Right lobe of liver (tissue), 6 donors: ENCODE measurements at regions not wholly inside any gene's neighbourhood (a gene's known extent, or its start where the extent isn't known, plus 50 kb on each side); places are given as distances from the start of the nearest gene placed in this dataset.

Experiments
- ATAC-seq, 4 donors: fragments of 200-7000 bp; cut with Tn5 transposase; one replicate each; pipeline ENCODE4 v1.9.1; 2020; ENCODE audit warnings: mild to moderate bottlenecking in 4 of 4, moderate library complexity in 4 of 4
- DNase-seq, 3 donors: peaks; one replicate each; pipeline ENCODE4 v3.0.0-alpha.2; 2020
- H3K27ac ChIP-seq, 3 donors: fragments of 200-600 bp; one replicate each; pipeline ENCODE4 v1.8.0; 2022
- H3K27me3 ChIP-seq, 2 donors: fragments of 200-600 bp; one replicate each; pipeline ENCODE4 v1.8.0; 2022
- H3K36me3 ChIP-seq, 4 donors: fragments of 200-600 bp; sonication (generic) in 1 of 4; one replicate each; pipeline versions ENCODE4 v1.5.1 to v1.8.0; 2017 to 2022; ENCODE audit warnings: control low read depth in 1 of 4
- H3K4me1 ChIP-seq, 4 donors: fragments of 200-600 bp; sonication (generic) in 1 of 4; one replicate each; pipeline versions ENCODE4 v1.5.1 to v1.8.0; 2017 to 2022; ENCODE audit warnings: control low read depth in 1 of 4
- H3K4me3 ChIP-seq, 3 donors: fragments of 200-600 bp; one replicate each; pipeline ENCODE4 v1.8.0; 2022
- H3K9me3 ChIP-seq, 4 donors: fragments of 200-600 bp; sonication (generic) in 1 of 4; one replicate each; pipeline versions ENCODE4 v1.5.1 to v1.8.0; 2017 to 2022; ENCODE audit warnings: control low read depth in 1 of 4
- POLR2A ChIP-seq: fragments of 450-650 bp; IDR thresholded peaks from one replicate; pipeline ENCODE4 v1.6.1; 2017; ENCODE audit warnings: antibody characterized with exemption, mild to moderate bottlenecking
- WGBS: methylation state at CpG from one replicate; pipeline ENCODE4 v1.1.6; 2018; ENCODE audit warnings: low coverage, low lambda C conversion rate; ENCODE audit not compliant: insufficient coverage; ENCODE audit errors: missing lambda C conversion rate; 5-methylcytosine and 5-hydroxymethylcytosine counted together
- intact Hi-C, 2 donors: fragments of 100-400 bp; cut with DNase I; formaldehyde crosslinking; loops; one replicate each; pipeline versions ENCODE4 v1.11.2 to v1.14.1; 2022
- TF ChIP-seq, protein P1 (sequence below), 4 donors: fragments of 200-600 bp in 3 of 4; fragments of 450-650 bp in 1 of 4; IDR thresholded peaks; one replicate each; pipeline versions ENCODE4 v1.5.1 to v1.8.0; 2016 to 2022; ENCODE audit warnings: antibody characterized with exemption in 4 of 4, mild to moderate bottlenecking in 2 of 4
- donor health status: DM: no; HTN: yes; CAD: no.
- donor health status: DM: no; HTN: no; CAD: no.
- donor health status: DM: no; HTN: no; CAD: no.
- donor health status: DM: no; HTN: yes; CAD: no.
- donor health status: DM: no; HTN: yes; CAD: no.

DNA sequence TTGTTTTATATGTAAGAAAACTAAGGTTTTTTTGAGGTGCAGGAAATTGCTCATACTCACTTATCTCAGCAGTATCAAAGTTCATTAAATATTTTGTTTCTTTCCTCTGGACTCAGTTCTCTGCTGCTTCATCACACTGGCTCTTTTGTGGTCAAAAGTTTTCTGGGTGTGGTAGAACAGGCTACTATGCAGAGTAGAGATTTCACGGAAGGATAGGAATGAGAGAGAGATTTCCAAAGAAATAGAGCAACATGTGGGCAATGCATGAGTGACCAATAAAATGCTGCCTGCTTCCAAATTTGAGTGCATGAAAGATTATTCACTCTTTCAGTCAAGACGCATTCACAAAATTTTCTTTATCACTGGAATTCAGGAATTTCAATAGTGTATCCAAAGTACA, 577.3 kb upstream of the SEMA6D start:
- TF ChIP-seq POLR2A = no peak
- TF ChIP-seq, protein P1, sequence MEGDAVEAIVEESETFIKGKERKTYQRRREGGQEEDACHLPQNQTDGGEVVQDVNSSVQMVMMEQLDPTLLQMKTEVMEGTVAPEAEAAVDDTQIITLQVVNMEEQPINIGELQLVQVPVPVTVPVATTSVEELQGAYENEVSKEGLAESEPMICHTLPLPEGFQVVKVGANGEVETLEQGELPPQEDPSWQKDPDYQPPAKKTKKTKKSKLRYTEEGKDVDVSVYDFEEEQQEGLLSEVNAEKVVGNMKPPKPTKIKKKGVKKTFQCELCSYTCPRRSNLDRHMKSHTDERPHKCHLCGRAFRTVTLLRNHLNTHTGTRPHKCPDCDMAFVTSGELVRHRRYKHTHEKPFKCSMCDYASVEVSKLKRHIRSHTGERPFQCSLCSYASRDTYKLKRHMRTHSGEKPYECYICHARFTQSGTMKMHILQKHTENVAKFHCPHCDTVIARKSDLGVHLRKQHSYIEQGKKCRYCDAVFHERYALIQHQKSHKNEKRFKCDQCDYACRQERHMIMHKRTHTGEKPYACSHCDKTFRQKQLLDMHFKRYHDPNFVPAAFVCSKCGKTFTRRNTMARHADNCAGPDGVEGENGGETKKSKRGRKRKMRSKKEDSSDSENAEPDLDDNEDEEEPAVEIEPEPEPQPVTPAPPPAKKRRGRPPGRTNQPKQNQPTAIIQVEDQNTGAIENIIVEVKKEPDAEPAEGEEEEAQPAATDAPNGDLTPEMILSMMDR (IDR thresholded peaks at IDR 0.05) = no peak
- H3K4me3 ChIP-seq = no peak overlapping the region

DNA sequence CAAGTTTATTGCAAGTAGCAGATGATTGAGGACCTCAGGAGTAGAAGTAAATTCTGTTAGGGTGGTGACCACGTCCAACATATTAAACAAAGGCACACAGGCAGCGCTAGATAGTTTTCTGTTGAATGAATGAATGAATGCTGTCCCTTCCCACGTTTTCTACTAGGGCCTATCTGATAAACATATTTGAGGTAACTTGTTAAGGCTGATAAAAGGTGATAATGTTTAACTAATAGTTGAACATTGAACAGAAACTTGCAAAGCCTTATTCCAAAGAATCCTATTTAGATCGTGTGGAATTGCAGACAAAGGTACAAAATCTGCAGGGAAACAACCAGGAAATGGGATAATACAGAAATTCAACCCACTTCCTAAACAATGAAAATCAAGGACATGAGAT, 559.5 kb upstream of the SEMA6D start:
- no peak overlapping the region for H3K4me3 ChIP-seq
- intact Hi-C loops = no loop called here
- ATAC-seq (peak; percentile 30 to 44 (median 40)), DNase-seq (no peak)
- peaks cover 0 to 14% (median 0%) of the 10 kb centered on the region in 4 donors for H3K4me1 ChIP-seq
- no peaks in the 10 kb centered on the region for H3K9me3 ChIP-seq
- TF ChIP-seq, protein P1 (IDR thresholded peaks at IDR 0.05) = no peak
- no peak for TF ChIP-seq POLR2A
- H3K27me3 ChIP-seq = no peaks in the 10 kb centered on the region
- no peak overlapping the region for H3K27ac ChIP-seq
- WGBS = 19% methylated on average over 4 of the region's 4 CpGs
- H3K36me3 ChIP-seq = no peaks in the 10 kb centered on the region

More for the DNA sequence above, 577.3 kb upstream of the SEMA6D start:
- H3K9me3 ChIP-seq = no peaks in the 10 kb centered on the region
- no peak for DNase-seq
- H3K27me3 ChIP-seq = no peaks in the 10 kb centered on the region
- no peak overlapping the region for H3K27ac ChIP-seq
- no peaks in the 10 kb centered on the region for H3K36me3 ChIP-seq
- no peaks in the 10 kb centered on the region for H3K4me1 ChIP-seq
- no peak for ATAC-seq
- intact Hi-C loops = no loop called here
- 36% methylated on average over 2 of the region's 2 CpGs for WGBS

DNA sequence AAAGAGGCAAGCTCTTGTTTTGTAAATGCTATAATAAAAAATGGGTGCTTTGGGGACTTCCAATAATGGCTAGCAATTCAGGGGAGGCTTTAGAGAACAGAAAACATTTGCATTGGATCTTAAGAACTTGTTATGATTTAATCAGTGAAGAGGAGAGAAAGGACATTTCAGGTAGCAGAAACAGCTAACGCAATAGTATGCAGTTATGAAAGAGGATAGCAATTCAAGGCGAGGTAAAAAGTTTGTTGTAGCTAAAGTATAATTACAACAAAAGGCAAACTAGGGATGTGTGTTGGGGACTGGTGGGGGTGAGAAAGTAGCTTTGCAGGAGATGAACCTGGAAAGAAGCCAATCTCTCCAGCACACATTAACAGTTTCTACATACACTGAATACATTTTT, 558.7 kb upstream of the SEMA6D start:
- Histone ChIP-seq H3K4me3 (no peak overlapping the region), H3K36me3 (no peaks in the 10 kb centered on the region), H3K27ac (no peak overlapping the region), H3K4me1 (peaks cover 0 to 14% (median 0%) of the 10 kb centered on the region in 4 donors), H3K27me3 (no peaks in the 10 kb centered on the region), H3K9me3 (no peaks in the 10 kb centered on the region)
- ATAC-seq (peak in 3 of 4 donors; percentile 33 to 61 (median 53)), DNase-seq (no peak)
- TF ChIP-seq POLR2A = no peak
- TF ChIP-seq, protein P1 (IDR thresholded peaks at IDR 0.05) = no peak
- WGBS = 42% methylated on average over 2 of the region's 2 CpGs
- intact Hi-C loops = no loop called here

DNA sequence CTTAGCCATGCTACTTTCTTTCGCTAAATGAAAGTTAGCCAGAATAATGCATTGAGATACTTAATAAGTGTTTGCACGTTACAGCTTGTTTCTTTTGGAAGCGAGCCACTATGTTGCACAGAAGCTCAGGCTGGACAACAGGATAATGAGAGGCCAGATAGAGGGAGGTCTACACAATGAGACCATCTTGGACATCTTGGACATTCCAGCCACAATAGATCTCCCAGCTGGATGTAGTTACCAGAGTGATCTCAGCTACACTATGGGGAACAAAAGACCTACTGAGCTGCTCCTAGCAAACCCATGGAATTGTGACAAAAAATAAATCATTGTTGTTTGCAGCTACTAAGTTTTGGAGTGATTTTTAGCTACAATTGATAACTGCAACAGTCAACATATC, 540.1 kb upstream of the SEMA6D start:
- H3K27me3 ChIP-seq = no peaks in the 10 kb centered on the region
- WGBS = 71% methylated on average over 3 of the region's 3 CpGs
- TF ChIP-seq, protein P1 (IDR thresholded peaks at IDR 0.05) = no peak
- no peak for TF ChIP-seq POLR2A
- H3K27ac ChIP-seq = no peak overlapping the region
- H3K36me3 ChIP-seq = no peaks in the 10 kb centered on the region
- peaks cover 0 to 9% (median 2%) of the 10 kb centered on the region in 4 donors for H3K4me1 ChIP-seq
- H3K9me3 ChIP-seq = no peaks in the 10 kb centered on the region
- no peak overlapping the region for H3K4me3 ChIP-seq
- no peak for ATAC-seq
- intact Hi-C loops = no loop called here
- no peak for DNase-seq

DNA sequence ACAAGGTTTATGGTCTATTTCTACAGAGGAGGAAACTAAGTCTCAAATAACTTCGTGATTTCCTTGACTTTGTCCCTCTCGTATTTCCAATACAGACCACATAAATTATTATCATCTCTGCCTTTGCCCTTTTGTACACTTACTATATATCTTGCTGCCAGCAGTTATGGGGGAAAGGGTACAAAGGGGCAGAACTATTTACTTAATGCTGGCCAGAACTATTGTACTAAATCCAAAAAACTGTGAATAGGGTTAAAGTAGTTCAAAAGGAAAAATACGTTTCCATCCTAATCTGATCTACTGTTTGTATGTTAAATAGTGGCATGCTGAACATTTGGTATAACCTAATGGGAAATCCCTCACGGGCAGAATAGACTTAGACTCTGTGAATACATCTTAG, 537.3 kb upstream of the SEMA6D start:
- no peak for DNase-seq
- 13% methylated on average over 4 of the region's 4 CpGs for WGBS
- no peak for TF ChIP-seq POLR2A
- TF ChIP-seq, protein P1 (IDR thresholded peaks at IDR 0.05) = no peak
- Histone ChIP-seq H3K27me3 (no peaks in the 10 kb centered on the region), H3K4me3 (no peak overlapping the region), H3K36me3 (no peaks in the 10 kb centered on the region), H3K4me1 (peaks cover 0 to 24% (median 4%) of the 10 kb centered on the region in 4 donors), H3K27ac (no peak overlapping the region), H3K9me3 (no peaks in the 10 kb centered on the region)
- intact Hi-C loops = no loop called here
- peak in 3 of 4 donors; percentile 20 to 74 (median 64) for ATAC-seq
